ENCODE measurements at regions not wholly inside any gene's neighbourhood (a gene's known extent, or its start where the extent isn't known, plus 50 kb on each side); places are given as distances from the start of the nearest gene placed in this dataset.

DNA sequence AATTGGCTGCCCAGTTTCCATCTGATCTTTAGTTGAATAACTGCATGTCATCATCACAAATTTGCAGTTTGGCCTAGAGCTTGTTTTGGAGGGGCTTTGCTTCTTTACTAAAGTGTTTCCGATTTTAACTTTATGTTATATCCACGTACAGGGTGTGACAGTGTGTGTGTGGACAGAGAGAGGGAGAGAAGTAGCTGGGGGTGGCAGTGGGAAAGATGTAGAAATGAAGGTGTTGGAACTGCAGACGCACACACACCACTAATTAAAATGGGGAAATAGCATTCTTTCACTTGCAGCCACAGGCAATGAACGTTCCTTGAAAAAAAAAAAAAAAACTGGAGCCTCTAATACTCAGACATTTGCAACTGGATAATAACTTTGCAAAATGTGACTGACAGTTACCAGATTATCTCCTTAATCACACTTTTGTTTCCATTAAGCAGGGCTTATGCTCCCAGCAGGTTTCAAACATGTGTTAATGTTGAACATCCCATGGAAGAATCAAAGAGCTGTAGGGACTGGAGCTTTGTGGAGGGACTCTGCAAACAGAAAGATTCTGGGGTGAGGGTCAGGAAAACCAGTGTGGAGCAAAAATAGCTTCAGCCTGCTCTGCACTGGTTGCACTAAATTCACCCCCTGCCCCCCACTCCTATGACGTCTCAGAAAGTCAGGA, 238.1 kb upstream of the TENM4 start:
- Histone ChIP-seq H3K27me3 (ENCODE audit: control insufficient read depth, insufficient read depth, low read length) (no peaks in the 10 kb centered on the region), H3K4me3 (ENCODE audit: low read depth, low read length) (no peak overlapping the region), H3K36me3 (ENCODE audit: control insufficient read depth, insufficient read depth, low read length) (no peaks in the 10 kb centered on the region)
- TF ChIP-seq, protein P1, sequence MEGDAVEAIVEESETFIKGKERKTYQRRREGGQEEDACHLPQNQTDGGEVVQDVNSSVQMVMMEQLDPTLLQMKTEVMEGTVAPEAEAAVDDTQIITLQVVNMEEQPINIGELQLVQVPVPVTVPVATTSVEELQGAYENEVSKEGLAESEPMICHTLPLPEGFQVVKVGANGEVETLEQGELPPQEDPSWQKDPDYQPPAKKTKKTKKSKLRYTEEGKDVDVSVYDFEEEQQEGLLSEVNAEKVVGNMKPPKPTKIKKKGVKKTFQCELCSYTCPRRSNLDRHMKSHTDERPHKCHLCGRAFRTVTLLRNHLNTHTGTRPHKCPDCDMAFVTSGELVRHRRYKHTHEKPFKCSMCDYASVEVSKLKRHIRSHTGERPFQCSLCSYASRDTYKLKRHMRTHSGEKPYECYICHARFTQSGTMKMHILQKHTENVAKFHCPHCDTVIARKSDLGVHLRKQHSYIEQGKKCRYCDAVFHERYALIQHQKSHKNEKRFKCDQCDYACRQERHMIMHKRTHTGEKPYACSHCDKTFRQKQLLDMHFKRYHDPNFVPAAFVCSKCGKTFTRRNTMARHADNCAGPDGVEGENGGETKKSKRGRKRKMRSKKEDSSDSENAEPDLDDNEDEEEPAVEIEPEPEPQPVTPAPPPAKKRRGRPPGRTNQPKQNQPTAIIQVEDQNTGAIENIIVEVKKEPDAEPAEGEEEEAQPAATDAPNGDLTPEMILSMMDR (IDR thresholded peaks at IDR 0.05; ENCODE audit: insufficient read depth, low read length, severe bottlenecking) = no peak
- no peak for FAIRE-seq
- no peak for DNase-seq (ENCODE audit: low read depth)

GRCh38 chr11:79676396-79676795, 235.6 kb upstream of the TENM4 start:
- TF ChIP-seq, protein P1 (IDR thresholded peaks at IDR 0.05; ENCODE audit: insufficient read depth, low read length, severe bottlenecking) = no peak
- FAIRE-seq (no peak), DNase-seq (ENCODE audit: low read depth) (peak; percentile 50)
- Histone ChIP-seq H3K36me3 (ENCODE audit: control insufficient read depth, insufficient read depth, low read length) (no peaks in the 10 kb centered on the region), H3K27me3 (ENCODE audit: control insufficient read depth, insufficient read depth, low read length) (no peaks in the 10 kb centered on the region), H3K4me3 (ENCODE audit: low read depth, low read length) (no peak overlapping the region)

DNA sequence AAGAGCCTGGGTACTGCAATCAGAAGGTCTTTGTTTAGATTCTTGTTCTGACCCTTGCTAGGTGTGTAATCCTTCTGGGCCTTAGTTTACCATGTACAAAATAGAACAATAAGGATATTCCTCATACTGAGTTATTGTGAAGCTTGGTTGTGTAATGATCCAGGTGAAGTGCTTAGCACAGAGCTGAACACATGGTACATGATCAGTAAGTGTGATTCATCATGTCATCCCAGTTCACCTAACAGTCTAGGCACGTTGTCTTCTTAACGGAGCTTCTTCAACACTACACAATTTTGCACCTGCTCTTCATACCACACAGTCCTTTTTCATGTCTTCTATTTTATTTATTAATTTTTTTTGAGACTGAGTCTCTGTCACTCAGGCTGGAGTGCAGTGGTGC, 234.3 kb upstream of the TENM4 start:
- peak; percentile 65 for DNase-seq (ENCODE audit: low read depth)
- no peak overlapping the region for H3K4me3 ChIP-seq (ENCODE audit: low read depth, low read length)
- H3K27me3 ChIP-seq (ENCODE audit: control insufficient read depth, insufficient read depth, low read length) = no peaks in the 10 kb centered on the region
- no peaks in the 10 kb centered on the region for H3K36me3 ChIP-seq (ENCODE audit: control insufficient read depth, insufficient read depth, low read length)
- peak; percentile 68 for FAIRE-seq
- TF ChIP-seq, protein P1 (IDR thresholded peaks at IDR 0.05; ENCODE audit: insufficient read depth, low read length, severe bottlenecking) = no peak

DNA sequence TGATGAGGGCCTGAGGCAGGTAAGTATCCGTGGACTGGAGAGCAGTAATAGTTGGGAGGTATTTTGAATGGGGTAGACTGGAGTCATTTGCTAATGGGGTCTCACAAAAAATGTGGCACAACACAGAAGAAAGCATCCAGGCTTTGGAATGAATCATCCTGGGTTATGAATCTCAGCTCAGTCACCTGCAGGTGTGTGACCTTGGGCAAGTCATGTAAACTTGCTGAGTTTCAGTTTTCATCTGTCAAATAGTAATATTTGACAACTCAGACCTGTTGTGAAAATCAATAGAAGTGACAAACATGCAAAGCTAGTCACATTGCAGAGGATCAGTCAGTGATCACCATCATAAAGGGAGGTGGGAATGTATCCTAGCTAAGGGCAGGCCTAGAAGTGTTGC, 232.0 kb upstream of the TENM4 start:
- no peak overlapping the region for H3K4me3 ChIP-seq (ENCODE audit: low read depth, low read length)
- TF ChIP-seq, protein P1 (IDR thresholded peaks at IDR 0.05; ENCODE audit: insufficient read depth, low read length, severe bottlenecking) = no peak
- no peak for FAIRE-seq
- DNase-seq (ENCODE audit: low read depth) = no peak
- H3K27me3 ChIP-seq (ENCODE audit: control insufficient read depth, insufficient read depth, low read length) = no peaks in the 10 kb centered on the region
- no peaks in the 10 kb centered on the region for H3K36me3 ChIP-seq (ENCODE audit: control insufficient read depth, insufficient read depth, low read length)

DNA sequence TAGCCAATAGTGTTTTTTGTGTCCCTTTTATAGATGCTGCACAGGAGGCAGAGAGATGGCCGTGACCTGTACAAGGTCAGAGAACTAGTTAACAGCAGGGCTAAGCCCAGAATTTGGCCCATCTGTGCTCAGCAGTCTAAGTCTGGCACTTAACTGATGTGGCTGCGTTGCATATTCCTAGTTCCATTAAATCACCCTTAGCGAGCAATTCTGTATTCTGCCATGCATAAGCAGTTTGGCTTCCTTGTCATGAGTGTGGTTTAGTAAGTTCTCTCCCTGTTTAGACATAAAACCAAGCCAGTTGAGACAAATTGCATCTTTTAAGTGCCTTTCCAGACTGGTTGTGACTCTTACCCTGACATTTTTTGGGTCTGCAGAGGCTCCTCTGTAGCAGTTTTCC, 230.6 kb upstream of the TENM4 start:
- FAIRE-seq = no peak

More for the DNA sequence above, 230.6 kb upstream of the TENM4 start:
- H3K36me3 ChIP-seq (ENCODE audit: control insufficient read depth, insufficient read depth, low read length) = no peaks in the 10 kb centered on the region
- TF ChIP-seq, protein P1 (IDR thresholded peaks at IDR 0.05; ENCODE audit: insufficient read depth, low read length, severe bottlenecking) = no peak
- H3K27me3 ChIP-seq (ENCODE audit: control insufficient read depth, insufficient read depth, low read length) = no peaks in the 10 kb centered on the region
- DNase-seq (ENCODE audit: low read depth) = no peak
- no peak overlapping the region for H3K4me3 ChIP-seq (ENCODE audit: low read depth, low read length)
